Colon (tissue), 2 donors: ENCODE measurements at regions not wholly inside any gene's neighbourhood (a gene's known extent, or its start where the extent isn't known, plus 50 kb on each side); places are given as distances from the start of the nearest gene placed in this dataset.

Experiments used
- FAIRE-seq: peaks from 2 replicates; lab custom pipeline; 2012; peaks lifted over from hg19 to GRCh38; lab: Jason Lieb, UNC
- donor health status: control.
- donor health status: control.

DNA sequence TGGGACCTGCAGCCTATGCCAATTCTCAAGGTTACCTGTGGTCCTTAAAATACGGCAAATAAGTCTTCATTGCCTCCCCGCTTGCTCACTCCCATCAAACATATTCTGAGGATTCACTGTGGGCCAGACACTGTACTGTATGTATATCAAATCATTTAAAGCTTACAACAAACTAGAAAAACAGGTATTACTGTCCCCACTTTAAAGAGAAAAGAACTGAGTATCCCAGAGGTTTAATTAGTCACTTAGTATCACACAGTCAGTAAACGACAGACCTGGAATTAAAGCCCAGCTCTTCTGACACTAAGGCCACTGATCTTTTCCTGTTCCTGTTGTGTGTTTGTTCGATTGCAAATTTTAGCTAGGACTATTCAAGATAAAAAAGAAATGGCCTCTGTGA, 248.2 kb downstream of the ACTL7B start:
- no peak for FAIRE-seq

DNA sequence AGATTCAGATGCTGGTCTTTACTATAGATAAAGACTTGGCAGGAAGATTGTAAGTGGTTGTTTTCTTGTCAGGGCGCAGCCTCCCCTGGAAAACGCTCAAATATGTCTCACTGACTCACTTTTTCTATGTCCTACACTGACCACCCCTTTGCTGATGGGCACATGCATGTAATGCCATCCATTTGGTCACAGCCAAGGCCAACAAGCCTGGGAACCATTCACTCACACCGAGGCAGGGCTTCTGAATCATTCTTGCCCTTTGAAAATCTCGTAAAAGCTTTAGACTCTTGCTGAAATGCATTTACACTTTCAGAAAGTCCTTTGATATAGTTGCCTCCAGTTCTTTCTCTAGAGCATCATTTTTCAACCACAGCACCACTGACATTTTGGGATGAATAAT, 249.4 kb downstream of the ACTL7B start:
- no peak for FAIRE-seq

DNA sequence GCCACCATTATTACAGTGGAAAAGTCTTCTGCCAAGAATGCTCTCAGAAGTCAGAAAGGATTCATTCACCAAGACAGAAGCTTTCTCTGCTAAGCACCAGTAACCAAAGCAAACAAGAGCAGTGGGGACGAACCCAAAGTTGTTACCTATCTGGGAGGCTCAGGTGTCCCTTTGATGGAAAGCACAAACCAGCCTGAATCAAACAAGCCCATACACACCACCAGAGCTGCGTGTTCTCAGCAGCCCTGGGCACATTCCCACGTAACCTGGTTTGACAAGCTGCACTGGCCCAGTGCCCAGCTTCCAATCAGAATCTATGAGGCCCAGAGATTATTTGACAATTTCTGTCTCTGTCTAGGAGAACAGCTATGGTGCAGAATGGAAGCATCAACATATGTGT, 252.6 kb downstream of the ACTL7B start:
- FAIRE-seq, result no peak

DNA sequence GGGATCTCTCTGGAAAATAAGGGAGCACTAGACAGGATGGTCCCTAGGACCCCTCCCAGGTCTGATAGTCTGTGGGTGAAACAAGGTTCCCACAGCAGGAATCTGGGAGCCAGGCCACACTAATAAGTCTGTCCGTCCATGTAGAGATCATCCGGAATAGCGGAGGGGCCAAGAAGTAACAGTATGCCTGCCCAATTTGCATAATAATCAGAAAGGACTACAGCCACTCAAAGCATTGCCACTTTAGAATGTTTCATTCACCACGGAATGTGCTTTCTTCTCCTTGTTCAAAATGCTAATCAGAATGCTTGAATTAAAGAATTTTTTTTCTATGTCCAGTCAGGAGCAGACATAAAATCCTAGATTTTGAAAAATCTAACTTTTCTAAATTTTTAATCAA, 254.9 kb downstream of the ACTL7B start:
- no peak for FAIRE-seq

DNA sequence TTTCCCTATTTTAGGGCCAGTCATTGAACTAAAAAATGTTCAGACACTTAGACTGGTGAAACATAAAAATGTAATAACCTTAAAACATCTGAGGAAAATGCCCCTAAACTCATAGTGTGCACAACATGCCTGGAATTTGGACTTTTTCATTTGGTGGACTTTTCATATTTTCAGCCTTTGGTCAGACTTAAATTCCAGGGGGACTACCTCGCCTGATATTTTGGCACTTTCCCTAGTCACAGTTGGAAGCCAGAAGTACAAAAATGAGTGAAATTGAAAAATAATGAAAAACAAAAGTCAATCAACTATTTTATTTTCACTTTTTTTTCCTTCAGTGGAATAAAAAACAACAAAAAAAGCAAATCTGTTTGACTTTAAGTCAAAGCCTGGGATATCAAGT, 256.2 kb downstream of the ACTL7B start:
- FAIRE-seq, result no peak

DNA sequence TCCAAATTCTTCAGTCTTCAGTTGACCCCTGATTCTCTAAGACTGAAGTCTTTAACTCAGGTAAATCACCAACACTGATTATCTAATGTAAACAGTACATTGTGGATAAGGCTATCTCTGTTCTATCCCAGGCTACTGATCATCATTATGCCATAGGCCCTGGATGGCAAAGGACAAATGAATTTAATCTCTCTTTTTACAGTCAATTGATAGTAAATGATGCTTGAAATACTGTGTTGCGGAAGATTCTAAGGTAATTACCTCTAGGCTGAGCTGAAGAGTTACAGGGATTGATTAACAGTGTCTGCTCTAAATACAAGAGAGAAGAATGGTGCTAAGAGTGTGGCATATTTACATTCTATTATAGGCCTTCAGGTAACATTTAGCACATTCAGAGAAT, 264.7 kb downstream of the ACTL7B start:
- no peak for FAIRE-seq

DNA sequence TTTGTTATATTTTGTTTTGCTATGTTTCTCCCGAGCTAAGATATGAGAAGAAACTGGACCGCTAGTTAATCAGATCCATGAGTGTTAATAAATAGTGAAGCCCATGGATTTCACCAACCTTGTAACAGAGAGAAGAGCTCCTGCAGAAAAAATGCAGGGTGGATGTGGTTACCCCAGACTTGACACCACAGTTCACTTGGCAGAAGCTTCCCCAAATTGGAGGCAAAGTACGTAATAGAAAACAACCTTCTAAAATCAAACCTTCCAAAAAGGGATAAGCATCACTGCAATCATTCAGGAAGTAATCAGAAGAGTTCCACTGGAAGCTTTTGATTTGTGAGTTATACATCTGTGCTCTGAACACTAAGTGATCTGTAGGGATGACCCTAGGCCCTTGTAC, 267.5 kb downstream of the ACTL7B start:
- no peak for FAIRE-seq

DNA sequence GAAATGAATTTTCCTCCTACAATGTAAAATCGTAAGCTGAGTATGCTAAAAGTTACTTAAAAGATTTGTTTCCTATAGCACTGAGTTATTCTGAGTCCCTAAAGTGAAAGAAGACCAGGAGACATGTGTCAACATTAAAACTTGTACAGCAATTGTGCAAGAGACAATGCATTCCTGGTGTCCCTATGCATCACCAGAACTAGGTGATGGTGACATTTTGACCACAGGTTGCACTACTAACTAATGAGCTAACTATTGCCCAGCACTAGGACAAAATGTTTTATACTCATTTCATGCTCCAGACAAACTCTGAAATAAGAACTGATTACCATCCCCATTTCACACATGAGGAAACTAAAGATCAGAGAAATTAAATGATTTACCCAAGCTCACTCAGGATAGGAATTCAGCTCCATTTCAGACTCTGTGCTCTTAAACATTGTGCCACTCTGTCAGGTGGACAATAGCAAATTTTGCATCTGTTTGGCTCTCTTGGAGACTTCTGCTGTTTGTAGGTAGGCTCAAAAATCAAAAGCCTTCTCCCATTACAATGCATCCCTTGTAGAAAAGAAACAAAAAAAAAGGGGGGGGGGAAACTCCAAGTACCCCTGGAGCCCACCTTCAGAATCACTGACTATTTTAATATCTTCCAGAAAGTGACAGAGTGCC, 269.2 kb downstream of the ACTL7B start:
- no peak for FAIRE-seq

DNA sequence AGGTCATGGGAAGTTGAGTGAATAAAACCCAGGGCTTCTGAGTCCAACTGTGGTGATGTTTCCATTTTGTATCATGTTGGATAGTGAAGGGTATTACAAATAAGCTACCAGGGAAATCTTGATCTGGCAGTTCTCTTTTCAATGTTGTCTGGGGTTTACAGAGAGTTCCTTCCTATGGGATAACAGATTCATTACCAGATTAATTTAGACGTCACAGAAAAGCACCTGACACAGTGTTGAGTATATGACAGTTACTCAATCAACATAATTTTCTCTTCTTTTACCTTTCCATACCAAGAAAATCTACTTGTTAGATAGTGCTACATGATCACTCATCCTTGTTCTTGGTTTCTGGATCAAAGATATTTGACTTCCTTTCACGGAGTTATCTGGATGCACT, 270.9 kb downstream of the ACTL7B start:
- no peak for FAIRE-seq

DNA sequence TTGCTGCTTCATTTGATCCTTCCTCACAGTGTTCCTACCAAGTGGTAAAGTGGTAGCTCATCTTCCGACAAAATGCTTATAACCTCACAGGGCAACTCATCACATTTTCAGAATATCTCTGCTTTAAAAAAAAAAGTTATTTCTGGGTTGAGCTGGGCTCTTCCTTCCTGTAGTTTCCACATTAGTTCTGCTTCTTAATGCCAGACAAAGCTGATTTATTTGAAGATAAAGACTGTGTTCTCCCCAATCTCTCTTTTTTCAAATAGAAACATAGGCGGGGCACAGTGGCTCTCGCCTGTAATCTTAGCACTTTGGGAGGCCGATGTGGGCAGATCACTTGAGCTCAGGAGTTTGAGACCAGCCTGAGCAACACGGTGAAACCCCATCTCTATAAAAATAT, 273.1 kb downstream of the ACTL7B start:
- no peak for FAIRE-seq

DNA sequence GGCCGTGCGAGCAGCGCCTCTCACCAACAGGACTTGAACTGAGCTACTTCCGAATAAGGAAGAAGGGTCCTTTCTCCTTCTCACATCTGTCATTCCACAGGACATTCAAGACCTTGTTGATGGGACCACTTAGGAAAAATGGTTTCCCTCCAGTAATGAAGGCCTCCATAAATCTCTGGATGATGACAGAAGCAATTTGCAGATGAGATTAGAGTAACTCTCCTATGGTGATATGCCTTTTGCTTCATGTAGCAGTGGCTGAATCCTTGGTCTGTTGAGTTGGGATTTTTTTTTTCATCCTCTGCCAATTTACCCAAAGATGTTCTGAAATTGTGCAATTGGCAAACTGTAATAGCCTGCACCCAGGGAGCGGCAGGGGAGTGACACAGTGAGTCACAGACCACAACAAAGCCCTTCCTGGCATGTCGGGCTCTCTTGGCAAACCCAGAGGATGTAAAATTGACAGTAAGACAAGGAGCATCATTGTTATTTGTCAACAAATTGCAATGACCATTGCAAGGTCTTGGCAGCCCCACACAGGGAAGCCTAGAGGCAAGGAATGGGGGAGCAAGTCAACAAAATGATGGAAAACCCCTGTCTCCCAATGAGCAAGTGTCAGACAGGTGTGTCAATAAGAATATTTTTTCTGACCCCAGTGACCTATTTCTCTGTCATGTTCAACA, 275.9 kb downstream of the ACTL7B start:
- FAIRE-seq, result no peak

DNA sequence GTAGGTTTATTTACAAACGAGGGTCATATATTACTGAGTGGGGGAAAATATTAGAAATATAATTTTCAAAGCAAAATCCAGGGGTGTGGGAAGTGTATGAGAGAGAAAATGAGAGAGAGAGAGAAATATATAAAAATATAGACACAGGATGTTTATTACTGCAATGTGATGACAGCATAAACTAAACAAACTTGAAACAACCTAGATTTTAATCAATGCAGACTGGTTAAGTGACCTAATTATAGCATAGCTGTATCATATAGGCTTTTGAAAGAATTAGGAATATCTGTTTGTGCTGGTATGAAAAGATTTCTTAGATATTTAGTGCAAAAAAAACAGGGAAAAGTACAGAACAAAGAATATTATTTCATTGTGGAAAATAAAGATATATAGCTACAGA, 280.5 kb downstream of the ACTL7B start:
- FAIRE-seq, result no peak

DNA sequence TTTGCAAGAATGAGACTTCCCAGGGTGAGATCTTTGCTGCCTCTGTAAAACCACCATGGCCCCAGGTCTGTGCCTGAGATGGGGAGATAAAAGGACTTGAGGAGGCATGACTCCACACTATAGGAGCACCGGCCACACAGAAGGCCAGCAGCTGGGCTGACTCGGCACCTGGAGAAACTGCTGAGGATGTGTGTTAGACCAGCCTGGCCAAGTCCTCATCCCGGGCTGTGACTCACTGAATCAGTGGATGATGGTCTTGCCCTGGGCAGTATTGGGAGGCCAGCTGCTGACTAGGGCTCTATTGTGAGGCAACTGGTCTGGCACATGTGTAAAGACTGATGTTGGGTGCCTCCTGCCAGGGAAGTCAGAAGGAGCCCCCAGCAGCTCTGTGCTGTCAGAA, 286.2 kb downstream of the ACTL7B start:
- FAIRE-seq, result no peak

DNA sequence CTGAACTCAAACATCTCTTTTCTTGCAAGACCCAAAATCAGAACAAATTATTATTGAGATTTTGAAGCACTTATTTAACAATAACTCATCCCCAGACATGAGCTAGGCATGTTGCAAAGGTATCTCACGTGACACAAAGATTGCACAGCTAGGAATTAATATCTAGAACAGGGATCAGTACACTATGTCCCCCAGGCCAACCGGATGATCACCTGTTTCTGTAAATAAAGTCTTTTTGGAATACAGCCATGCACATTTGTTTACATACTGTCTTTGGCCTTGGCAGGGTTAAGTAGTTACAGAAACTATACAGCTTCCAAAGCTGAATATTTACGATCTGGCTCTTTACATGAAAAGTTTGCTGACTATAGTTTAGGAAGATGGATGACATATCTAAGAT, 287.7 kb downstream of the ACTL7B start:
- FAIRE-seq, result no peak

DNA sequence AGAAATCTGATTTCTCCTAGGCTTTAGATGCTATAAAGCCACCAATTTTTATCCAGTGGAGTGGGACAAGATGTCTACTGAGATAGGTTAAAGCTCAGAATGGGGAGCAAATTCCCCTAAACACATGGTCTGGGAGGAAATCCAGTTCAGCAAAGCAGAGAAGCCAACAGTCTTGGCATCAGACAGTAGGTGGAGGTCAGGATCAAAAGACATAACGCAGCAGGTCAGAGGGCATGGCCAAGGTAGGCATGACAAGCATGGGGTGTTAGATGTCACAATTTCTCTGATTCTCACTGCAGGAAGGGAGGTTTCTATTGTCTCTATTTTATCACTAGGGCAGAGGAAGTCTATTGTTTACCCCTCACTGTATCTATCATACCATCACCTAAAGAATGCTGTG, 288.2 kb downstream of the ACTL7B start:
- FAIRE-seq, result no peak

DNA sequence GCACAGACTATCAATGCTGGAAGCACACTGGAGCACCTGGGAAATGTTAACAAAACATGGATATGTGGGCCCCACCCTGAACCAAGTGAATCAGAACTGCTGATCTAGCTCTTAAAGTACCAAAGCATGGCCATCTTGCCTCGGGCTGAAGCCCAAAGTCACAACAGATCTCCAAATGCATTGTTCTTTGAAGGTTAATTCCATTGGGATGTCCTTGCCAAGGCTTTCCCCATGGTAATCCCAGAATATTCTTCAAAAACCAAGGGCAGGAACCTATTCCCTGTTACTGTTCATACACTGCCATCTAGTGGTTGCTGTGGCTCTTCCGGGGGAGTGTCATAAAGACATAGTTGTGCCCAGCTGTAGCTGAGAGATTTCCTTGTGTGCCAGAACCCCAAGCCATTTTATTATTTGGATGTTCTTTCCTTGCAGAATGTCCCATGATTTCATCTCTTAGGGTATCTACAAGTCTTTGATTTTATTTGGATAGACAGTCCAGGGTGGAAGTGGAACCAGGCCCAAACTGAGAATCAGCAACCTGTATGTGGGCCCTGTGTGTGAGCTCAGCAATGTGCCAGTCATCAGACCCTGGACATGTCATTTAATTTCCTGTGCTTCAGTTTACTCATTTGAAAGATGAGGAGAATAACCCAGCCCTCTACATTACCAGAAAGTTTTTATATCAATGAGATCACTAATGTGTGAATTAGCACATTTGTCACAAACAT, 290.0 kb downstream of the ACTL7B start:
- FAIRE-seq, result no peak

DNA sequence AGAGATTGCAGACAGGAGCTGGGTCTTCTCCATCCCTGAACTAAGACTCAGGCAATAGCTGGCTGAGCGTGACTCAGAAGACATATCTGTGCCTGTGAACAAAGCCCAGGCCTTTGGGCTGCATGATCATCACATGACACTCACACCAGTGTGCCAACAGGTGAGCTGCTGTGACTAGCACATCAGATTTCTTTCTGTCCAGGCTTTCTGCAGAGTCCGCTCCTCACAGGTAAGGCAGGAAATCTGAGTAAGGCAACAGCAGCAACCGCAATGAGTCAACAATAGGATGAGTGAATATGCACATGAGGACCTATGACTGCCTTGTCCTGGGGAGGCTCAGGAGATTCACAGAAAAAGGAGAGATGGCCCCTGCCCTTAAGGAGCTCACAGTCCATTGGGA, 293.6 kb downstream of the ACTL7B start:
- FAIRE-seq, result no peak

DNA sequence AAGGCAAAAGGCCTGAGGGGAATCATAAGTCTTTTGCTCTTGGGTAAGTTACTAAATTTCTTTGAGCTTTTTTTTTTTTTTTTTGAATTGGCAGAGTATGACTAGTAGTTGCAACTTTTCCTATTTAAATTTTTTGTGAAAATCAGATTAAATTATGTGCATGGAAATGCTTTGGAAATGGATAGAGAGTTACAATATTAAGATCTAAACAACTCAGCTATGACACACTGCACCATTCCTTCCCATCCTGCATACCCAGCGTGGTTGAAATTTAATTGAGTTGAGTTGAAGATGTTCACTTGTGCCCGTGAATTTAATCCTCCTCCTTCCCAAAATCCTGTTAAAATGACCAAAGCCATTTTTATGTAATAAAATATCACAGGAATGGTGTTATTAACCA, 296.4 kb downstream of the ACTL7B start:
- no peak for FAIRE-seq

DNA sequence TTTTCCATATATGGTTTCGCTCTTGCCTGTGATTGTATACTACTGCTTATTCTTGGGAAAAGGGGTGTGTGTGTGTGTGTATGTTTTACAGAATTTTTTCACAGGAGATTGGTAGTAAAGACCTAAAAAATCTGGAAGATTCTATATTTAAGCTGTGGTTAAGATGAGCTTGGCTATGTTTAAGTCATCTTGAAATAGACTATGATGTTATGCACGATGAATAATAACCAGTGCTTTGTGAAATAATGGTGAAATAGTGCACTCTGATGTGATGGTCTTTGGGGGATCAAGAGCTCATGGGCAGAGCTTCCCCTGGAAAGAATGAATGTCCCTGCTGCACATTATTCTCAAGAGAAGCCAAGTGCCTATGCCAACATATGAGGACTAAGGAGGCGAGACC, 301.0 kb downstream of the ACTL7B start:
- no peak for FAIRE-seq

DNA sequence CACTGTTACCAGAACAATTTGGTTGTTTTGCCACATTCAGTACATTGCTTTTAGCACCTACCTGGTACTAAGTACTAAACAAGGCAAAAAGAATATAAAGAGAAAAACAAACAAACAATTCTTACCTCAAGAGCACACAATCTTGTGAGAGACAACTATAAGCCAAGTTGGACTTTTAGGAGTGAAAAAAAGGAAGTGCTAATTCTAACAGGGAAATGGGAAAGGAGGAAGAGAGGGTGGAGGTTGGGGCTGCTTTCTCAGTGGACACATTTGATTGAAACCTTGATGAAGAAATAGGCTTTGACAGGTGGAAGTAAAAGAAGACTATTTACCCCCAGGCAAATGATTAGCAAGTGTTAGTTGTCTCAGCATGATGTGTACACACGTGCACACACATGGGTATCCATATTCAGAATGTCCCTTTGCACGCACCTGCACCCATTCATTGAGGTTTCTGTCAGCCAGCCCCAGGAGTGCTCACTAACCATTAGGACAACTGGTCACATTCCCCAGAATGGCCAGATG, 302.6 kb downstream of the ACTL7B start:
- no peak for FAIRE-seq

DNA sequence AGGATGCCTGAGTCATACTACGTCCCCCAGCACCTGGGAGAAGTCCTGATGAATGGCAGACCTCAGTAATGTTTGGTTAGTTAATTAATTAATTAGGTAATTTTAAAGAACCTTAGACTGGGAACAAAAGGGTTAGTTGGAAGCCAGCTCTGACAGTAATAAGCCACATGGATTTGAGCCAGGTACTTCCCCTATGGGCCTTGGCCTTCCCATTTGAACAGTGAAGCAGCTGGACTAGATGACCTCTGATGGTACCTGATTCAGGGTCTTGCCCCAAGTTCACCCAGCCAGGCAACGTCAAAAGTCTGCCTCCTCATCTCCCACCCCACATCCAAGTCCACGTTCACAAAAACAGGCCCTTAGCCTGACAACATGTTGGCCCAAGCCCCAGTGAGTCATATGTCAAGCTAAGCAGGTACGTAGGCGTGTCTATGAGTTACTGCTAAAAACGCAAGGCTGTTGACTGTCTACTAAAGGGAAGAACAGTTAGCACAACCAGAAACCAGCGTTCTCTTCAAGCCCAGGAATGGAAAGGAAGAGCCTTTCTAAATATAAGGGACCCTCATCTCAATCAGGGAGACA, 303.2 kb downstream of the ACTL7B start:
- FAIRE-seq, result no peak

DNA sequence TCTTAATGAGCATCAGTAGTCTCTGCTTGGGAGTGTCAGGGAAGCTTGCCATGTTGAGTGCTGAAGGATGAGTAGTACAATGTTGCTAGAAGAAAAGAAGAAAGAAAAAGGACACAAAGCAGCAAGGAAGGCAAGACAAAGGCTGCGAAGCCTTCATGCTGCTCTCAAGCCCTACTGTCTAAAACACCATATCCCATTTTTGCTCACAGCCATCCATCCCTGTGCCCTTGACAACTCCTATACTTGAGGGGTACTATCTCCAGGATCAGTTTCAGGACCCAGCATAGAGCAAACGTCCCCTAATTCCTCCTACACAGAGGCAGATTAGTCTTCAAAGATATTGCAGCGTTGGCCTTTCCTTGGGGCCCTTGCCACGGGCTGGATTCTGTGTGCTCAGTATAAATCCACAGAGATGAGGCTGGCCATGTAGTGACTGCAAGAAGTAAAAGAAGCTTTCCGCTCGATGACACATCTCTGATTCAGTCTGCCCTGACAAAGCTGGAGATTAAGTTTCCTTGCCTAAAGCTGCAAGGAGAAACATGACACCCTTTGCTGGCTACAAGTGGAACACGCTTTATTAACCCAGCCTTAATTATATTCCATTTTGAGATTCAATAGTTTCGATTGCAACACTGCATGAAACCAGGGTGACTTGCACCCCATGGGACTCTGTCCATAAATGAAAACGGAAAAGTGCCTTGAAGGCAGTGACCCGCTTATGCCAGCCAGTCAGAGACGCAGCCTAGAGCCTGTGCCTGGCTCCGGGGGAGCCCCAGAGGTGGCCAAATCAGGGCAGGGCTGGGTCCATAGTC, 304.6 kb downstream of the ACTL7B start:
- FAIRE-seq, result no peak
